ENCODE measurements at regions not wholly inside any gene's neighbourhood (a gene's known extent, or its start where the extent isn't known, plus 50 kb on each side); places are given as distances from the start of the nearest gene placed in this dataset.

GRCh38 chr5:68420476-68421344 lies 205.2 kb downstream of the PIK3R1 start (continued):
- TF ChIP-seq, protein P1, sequence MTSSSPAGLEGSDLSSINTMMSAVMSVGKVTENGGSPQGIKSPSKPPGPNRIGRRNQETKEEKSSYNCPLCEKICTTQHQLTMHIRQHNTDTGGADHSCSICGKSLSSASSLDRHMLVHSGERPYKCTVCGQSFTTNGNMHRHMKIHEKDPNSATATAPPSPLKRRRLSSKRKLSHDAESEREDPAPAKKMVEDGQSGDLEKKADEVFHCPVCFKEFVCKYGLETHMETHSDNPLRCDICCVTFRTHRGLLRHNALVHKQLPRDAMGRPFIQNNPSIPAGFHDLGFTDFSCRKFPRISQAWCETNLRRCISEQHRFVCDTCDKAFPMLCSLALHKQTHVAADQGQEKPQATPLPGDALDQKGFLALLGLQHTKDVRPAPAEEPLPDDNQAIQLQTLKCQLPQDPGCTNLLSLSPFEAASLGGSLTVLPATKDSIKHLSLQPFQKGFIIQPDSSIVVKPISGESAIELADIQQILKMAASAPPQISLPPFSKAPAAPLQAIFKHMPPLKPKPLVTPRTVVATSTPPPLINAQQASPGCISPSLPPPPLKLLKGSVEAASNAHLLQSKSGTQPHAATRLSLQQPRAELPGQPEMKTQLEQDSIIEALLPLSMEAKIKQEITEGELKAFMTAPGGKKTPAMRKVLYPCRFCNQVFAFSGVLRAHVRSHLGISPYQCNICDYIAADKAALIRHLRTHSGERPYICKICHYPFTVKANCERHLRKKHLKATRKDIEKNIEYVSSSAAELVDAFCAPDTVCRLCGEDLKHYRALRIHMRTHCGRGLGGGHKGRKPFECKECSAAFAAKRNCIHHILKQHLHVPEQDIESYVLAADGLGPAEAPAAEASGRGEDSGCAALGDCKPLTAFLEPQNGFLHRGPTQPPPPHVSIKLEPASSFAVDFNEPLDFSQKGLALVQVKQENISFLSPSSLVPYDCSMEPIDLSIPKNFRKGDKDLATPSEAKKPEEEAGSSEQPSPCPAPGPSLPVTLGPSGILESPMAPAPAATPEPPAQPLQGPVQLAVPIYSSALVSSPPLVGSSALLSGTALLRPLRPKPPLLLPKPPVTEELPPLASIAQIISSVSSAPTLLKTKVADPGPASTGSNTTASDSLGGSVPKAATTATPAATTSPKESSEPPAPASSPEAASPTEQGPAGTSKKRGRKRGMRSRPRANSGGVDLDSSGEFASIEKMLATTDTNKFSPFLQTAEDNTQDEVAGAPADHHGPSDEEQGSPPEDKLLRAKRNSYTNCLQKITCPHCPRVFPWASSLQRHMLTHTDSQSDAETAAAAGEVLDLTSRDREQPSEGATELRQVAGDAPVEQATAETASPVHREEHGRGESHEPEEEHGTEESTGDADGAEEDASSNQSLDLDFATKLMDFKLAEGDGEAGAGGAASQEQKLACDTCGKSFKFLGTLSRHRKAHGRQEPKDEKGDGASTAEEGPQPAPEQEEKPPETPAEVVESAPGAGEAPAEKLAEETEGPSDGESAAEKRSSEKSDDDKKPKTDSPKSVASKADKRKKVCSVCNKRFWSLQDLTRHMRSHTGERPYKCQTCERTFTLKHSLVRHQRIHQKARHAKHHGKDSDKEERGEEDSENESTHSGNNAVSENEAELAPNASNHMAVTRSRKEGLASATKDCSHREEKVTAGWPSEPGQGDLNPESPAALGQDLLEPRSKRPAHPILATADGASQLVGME (CRISPR knock-in tag; IDR thresholded peaks at IDR 0.05) = 0 out of 2 replicates have a peak, but pooled peaks have one; percentile 75
- TF ChIP-seq NFE2 (IDR thresholded peaks at IDR 0.05; ENCODE audit: low read depth) (peak; percentile 76; the same call in 1 of the 2 replicates), MAZ (CRISPR knock-in tag; conservative IDR thresholded peaks at IDR 0.05 in 1 of 2, IDR thresholded peaks at IDR 0.05 in 1 of 2) (peak; percentile 25 to 69), DIDO1 (tag; IDR thresholded peaks at IDR 0.05; ENCODE audit: low read depth) (no peak; the same call in 1 of the 2 replicates), MEIS2 (IDR thresholded peaks at IDR 0.05; ENCODE audit: partially characterized antibody) (peak; percentile 89), STAT5A (IDR thresholded peaks at IDR 0.05; ENCODE audit: borderline replicate concordance, low read length) (peak; percentile 89), POU5F1 (IDR thresholded peaks at IDR 0.05; ENCODE audit: borderline replicate concordance, low read depth, low read length, partially characterized antibody) (no peak), SMC3 (conservative IDR thresholded peaks at IDR 0.05; ENCODE audit: insufficient read depth, low read depth, low read length) (no peak), NEUROD1 (IDR thresholded peaks at IDR 0.05; ENCODE audit: borderline replicate concordance, low read depth, low read length, partially characterized antibody) (peak; percentile 91), SMAD3 (CRISPR knock-in tag; conservative IDR thresholded peaks at IDR 0.05) (peak; percentile 48; the same call in 1 of the 2 replicates), MTA2 (IDR thresholded peaks at IDR 0.05; ENCODE audit: low read depth) (peak; percentile 93), NCOA2 (IDR thresholded peaks at IDR 0.05; ENCODE audit: partially characterized antibody in 2 of 2) (peak; percentile 58 to 74), NONO (IDR thresholded peaks at IDR 0.05; ENCODE audit: low read depth in 2 of 2, low read length in 1 of 2) (peak in 1 of 2 experiments; percentile 65; a peak in 2 of 4 replicates), HMGN3 (IDR thresholded peaks at IDR 0.05; ENCODE audit: borderline replicate concordance, extremely low read depth, insufficient read length, low read depth, low read length) (peak; percentile 87), FOXJ3 (CRISPR knock-in tag; IDR thresholded peaks at IDR 0.05) (no peak), ZNF165 (CRISPR knock-in tag; IDR thresholded peaks at IDR 0.05; ENCODE audit: borderline replicate concordance) (no peak), GTF2F1 (IDR thresholded peaks at IDR 0.05; ENCODE audit: low read depth, low read length) (0 out of 2 replicates have a peak, but pooled peaks have one; percentile 52)
- TF ChIP-seq, protein P2, sequence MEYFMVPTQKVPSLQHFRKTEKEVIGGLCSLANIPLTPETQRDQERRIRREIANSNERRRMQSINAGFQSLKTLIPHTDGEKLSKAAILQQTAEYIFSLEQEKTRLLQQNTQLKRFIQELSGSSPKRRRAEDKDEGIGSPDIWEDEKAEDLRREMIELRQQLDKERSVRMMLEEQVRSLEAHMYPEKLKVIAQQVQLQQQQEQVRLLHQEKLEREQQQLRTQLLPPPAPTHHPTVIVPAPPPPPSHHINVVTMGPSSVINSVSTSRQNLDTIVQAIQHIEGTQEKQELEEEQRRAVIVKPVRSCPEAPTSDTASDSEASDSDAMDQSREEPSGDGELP (CRISPR knock-in tag; IDR thresholded peaks at IDR 0.05; ENCODE audit: borderline replicate concordance) = peak; percentile 70
- TF ChIP-seq, protein P3, sequence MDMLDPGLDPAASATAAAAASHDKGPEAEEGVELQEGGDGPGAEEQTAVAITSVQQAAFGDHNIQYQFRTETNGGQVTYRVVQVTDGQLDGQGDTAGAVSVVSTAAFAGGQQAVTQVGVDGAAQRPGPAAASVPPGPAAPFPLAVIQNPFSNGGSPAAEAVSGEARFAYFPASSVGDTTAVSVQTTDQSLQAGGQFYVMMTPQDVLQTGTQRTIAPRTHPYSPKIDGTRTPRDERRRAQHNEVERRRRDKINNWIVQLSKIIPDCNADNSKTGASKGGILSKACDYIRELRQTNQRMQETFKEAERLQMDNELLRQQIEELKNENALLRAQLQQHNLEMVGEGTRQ (CRISPR knock-in tag; IDR thresholded peaks at IDR 0.05) = no peak

Data from K562 (cell line).